Dendritic cell treated with granulocyte-macrophage colony-stimulating factor and Interleukin-4, amounts not matched to agents 40 ng/mL and 50 ng/mL, for 4 days (primary cell): ENCODE measurements at regions not wholly inside any gene's neighbourhood (a gene's known extent, or its start where the extent isn't known, plus 50 kb on each side); places are given as distances from the start of the nearest gene placed in this dataset.

Experiments used
- H3K27ac Mint-ChIP-seq: one replicate; pipeline ENCODE4 v1.8.0; 2022; ENCODE audit warnings: mild to moderate bottlenecking, mixed read lengths
- H3K27me3 Mint-ChIP-seq: one replicate; pipeline ENCODE4 v1.8.0; 2022; ENCODE audit warnings: mild to moderate bottlenecking, mixed read lengths
- H3K36me3 Mint-ChIP-seq: one replicate; pipeline ENCODE4 v1.8.0; 2022; ENCODE audit warnings: low read depth, mixed read lengths
- H3K4me1 Mint-ChIP-seq: one replicate; pipeline ENCODE4 v1.8.0; 2022; ENCODE audit warnings: low read depth, mixed read lengths
- H3K4me3 Mint-ChIP-seq: one replicate; pipeline ENCODE4 v1.8.0; 2022; ENCODE audit warnings: mild to moderate bottlenecking, moderate library complexity, mixed read lengths
- H3K9me3 Mint-ChIP-seq: one replicate; pipeline ENCODE4 v1.8.0; 2022; ENCODE audit warnings: mixed read lengths
- intact Hi-C: fragments of 100-400 bp; cut with micrococcal nuclease; formaldehyde crosslinking; loops from one replicate; pipeline ENCODE4 v1.15.0; 2022

DNA sequence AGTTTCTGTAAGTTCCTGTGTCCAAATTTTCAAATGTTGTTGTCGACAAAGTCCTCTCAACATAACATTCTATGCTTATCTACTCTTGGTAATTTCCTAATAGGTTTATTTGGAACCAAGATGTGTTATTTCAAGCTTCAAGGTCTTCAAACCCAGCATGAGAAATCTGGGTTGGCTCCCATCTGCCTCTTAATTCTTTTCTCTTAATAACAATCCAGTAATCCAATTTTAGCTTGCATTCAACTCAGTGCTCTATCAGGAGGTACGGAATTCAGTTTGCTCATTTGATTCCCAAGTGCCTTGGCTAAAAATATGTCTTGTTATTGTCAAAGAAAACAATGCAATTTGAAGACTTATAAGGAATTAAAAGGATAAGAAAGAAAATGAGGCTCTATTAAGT is 235.5 kb upstream of the MID1 start:
- Mint-ChIP-seq H3K36me3 (no peaks in the 10 kb centered on the region), H3K4me1 (no peaks in the 10 kb centered on the region), H3K9me3 (no peaks in the 10 kb centered on the region), H3K4me3 (no peak overlapping the region), H3K27ac (no peak overlapping the region), H3K27me3 (no peaks in the 10 kb centered on the region)
- intact Hi-C loops: no loop called here

DNA sequence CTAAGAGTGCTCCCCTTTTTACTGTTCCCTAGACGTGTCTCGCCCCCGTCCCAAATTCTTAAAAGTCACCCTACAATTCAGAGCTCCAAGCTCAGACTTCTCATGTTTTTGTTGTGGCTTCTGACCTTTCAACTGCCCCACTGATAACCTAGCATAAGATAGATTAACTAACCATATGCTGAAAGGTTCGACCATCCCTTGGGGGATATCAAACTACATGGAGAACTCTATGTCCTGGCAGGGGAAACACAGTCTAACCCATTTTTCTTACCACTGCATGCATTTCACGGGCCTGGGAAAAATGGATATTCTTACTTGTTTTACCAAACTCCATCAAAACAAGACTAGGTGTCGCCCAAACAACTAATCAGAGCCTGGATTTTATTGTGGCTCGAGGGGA is 236.4 kb upstream of the MID1 start:
- no peaks in the 10 kb centered on the region for H3K4me1 Mint-ChIP-seq
- H3K27ac Mint-ChIP-seq: no peak overlapping the region
- no peaks in the 10 kb centered on the region for H3K36me3 Mint-ChIP-seq
- H3K4me3 Mint-ChIP-seq: no peak overlapping the region
- H3K9me3 Mint-ChIP-seq: no peaks in the 10 kb centered on the region
- no peaks in the 10 kb centered on the region for H3K27me3 Mint-ChIP-seq
- intact Hi-C loops: no loop called here

DNA sequence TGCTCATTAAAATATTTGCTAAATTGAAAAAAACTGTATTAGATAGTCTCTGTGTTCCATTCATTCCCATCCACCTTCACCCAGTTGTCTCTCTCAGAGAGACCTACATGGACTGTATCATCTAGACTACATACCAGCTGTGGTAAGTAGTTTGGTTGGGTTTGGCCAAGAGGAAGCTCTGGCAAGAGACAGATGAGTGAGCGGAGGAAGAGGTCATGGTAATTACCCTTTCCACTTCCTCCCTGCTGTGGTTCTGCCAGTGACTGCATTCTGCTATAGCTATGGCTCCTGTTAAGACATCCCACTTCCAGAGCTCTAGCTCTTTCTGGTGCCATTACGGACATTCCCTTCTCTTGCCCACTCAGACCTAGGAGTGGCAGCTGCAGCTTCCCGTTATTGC is 239.0 kb upstream of the MID1 start:
- no peaks in the 10 kb centered on the region for H3K36me3 Mint-ChIP-seq
- no peaks in the 10 kb centered on the region for H3K4me1 Mint-ChIP-seq
- no peaks in the 10 kb centered on the region for H3K27me3 Mint-ChIP-seq
- H3K4me3 Mint-ChIP-seq: no peak overlapping the region
- H3K9me3 Mint-ChIP-seq: no peaks in the 10 kb centered on the region
- no peak overlapping the region for H3K27ac Mint-ChIP-seq
- intact Hi-C loops: no loop called here

GRCh38 chrX:10875995-10876394 is 235.1 kb upstream of the HCCS start:
- Mint-ChIP-seq H3K27ac (no peak overlapping the region), H3K4me3 (no peak overlapping the region), H3K9me3 (no peaks in the 10 kb centered on the region), H3K27me3 (no peaks in the 10 kb centered on the region), H3K4me1 (no peaks in the 10 kb centered on the region), H3K36me3 (no peaks in the 10 kb centered on the region)
- intact Hi-C loops: no loop called here

DNA sequence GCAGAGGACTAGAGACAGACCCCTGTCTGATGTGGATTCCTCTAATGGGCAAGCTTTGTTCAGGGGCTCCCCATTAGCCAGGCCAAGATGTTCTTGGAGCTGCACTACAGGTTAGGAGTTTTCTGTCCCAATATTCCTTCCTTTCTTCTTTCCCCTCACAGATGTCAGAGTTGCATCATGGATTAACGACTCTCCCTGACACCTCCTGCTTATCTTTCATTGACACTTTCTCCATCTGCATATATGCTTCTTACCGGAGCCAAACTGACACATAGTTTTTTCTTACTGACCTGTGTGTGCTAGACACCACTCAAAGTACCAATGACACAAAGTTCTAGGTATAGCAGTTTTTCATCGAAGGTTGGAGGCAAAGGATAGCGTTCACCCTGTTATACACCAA is 228.6 kb upstream of the HCCS start:
- no peaks in the 10 kb centered on the region for H3K36me3 Mint-ChIP-seq
- no peaks in the 10 kb centered on the region for H3K9me3 Mint-ChIP-seq
- H3K4me1 Mint-ChIP-seq: no peaks in the 10 kb centered on the region
- no peak overlapping the region for H3K27ac Mint-ChIP-seq
- no peaks in the 10 kb centered on the region for H3K27me3 Mint-ChIP-seq
- H3K4me3 Mint-ChIP-seq: no peak overlapping the region
- intact Hi-C loops: no loop called here

GRCh38 chrX:10884246-10884645 is 226.9 kb upstream of the HCCS start:
- Mint-ChIP-seq H3K27ac (no peak overlapping the region), H3K4me3 (no peak overlapping the region), H3K27me3 (no peaks in the 10 kb centered on the region), H3K4me1 (no peaks in the 10 kb centered on the region), H3K9me3 (no peaks in the 10 kb centered on the region), H3K36me3 (no peaks in the 10 kb centered on the region)
- intact Hi-C loops: no loop called here

GRCh38 chrX:10892621-10893225 is 218.4 kb upstream of the HCCS start:
- Mint-ChIP-seq H3K4me3 (no peak overlapping the region), H3K36me3 (no peaks in the 10 kb centered on the region), H3K27ac (no peak overlapping the region), H3K4me1 (no peaks in the 10 kb centered on the region), H3K9me3 (no peaks in the 10 kb centered on the region), H3K27me3 (no peaks in the 10 kb centered on the region)
- intact Hi-C loops: no loop called here

- Mint-ChIP-seq H3K4me3 (no peak overlapping the region), H3K36me3 (no peaks in the 10 kb centered on the region), H3K9me3 (no peaks in the 10 kb centered on the region), H3K27me3 (no peaks in the 10 kb centered on the region), H3K27ac (no peak overlapping the region), H3K4me1 (no peaks in the 10 kb centered on the region)
- intact Hi-C loops: no loop called here
Observed at GRCh38 chrX:10893366-10893765, 217.8 kb upstream of the HCCS start.

DNA sequence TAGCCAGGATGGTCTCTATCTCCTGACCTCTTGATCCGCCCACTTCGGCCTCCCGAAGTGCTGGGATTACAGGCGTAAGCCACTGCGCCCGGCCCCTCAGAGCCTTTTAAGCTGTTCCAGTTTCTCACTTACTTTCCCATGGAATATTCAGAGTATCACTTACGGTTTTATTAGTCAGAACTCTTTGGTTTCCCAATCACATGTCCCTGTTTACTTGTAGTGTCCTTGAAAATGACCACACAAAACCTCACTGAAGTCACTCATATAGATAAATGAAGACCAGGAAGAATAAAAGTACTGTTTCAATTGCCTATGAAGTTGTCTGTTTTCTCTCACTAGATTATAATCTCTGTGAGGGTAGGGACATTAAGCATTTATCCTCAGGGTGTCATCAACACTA is 217.2 kb upstream of the HCCS start:
- no peak overlapping the region for H3K4me3 Mint-ChIP-seq
- no peaks in the 10 kb centered on the region for H3K9me3 Mint-ChIP-seq
- no peaks in the 10 kb centered on the region for H3K27me3 Mint-ChIP-seq
- no peaks in the 10 kb centered on the region for H3K4me1 Mint-ChIP-seq
- H3K36me3 Mint-ChIP-seq: no peaks in the 10 kb centered on the region
- intact Hi-C loops: no loop called here
- no peak overlapping the region for H3K27ac Mint-ChIP-seq

DNA sequence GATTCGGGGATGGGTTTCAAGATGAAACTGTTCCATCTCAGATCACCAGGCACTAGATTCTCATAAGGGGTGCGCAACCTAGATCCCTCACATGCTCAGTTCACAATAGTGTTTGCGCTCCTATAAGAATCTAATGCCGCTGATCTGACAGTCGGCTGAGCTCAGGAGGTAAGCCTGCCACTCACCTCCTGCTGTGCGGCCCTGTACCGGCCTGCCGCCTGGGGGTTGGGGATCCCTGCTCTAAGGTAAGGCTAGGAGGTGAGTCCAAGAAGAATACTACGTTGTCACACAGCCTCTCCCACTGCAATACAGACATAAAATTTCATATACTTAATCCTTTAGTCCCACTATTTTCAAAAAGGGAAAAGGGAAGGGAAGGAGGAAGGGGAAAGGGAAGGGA is 213.4 kb upstream of the HCCS start:
- Mint-ChIP-seq H3K9me3 (no peaks in the 10 kb centered on the region), H3K27me3 (no peaks in the 10 kb centered on the region), H3K4me1 (no peaks in the 10 kb centered on the region), H3K27ac (no peak overlapping the region), H3K4me3 (no peak overlapping the region), H3K36me3 (no peaks in the 10 kb centered on the region)
- intact Hi-C loops: no loop called here

- Mint-ChIP-seq H3K4me1 (no peaks in the 10 kb centered on the region), H3K27me3 (no peaks in the 10 kb centered on the region), H3K36me3 (no peaks in the 10 kb centered on the region), H3K27ac (no peak overlapping the region), H3K4me3 (no peak overlapping the region), H3K9me3 (no peaks in the 10 kb centered on the region)
- intact Hi-C loops: no loop called here
Observed at GRCh38 chrX:10900585-10901289, 210.4 kb upstream of the HCCS start.

DNA sequence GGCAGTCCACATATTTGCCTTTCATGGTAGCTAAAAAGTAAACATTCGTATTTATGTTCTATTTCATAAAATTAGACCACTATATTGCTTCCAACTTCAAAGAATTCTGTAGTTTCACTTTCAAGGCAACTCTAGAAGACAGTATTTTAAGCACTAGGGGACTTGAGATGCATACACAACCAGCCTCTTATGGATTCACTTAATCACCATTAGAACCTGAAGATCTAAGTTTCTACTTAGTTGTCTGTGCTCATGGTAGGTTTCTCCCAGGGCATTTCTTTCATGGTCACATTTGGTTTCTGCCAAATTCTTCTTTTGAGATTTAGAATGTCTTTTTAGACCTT is 209.9 kb upstream of the HCCS start:
- H3K4me1 Mint-ChIP-seq: no peaks in the 10 kb centered on the region
- H3K9me3 Mint-ChIP-seq: no peaks in the 10 kb centered on the region
- H3K27me3 Mint-ChIP-seq: no peaks in the 10 kb centered on the region
- H3K36me3 Mint-ChIP-seq: no peaks in the 10 kb centered on the region
- no peak overlapping the region for H3K4me3 Mint-ChIP-seq
- intact Hi-C loops: no loop called here
- H3K27ac Mint-ChIP-seq: no peak overlapping the region

DNA sequence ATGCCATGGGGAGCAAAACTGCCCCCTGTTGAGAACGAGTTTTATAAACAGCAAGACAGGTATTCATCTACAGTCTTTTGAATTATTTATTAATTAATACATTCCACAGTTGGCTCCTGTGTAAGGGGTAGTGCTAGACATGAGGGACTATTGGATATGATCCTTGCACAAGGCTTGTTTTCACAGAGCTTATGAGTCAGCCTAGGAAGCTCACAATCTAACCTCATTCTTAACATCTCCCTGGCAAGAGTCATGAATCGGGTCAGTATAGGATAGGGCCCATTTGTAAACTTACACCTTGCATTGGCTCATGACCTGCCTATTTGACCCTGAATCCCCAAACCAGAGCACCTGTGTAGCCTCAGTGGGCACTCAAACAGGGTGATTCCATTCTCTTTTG is 209.1 kb upstream of the HCCS start:
- Mint-ChIP-seq H3K9me3 (no peaks in the 10 kb centered on the region), H3K4me1 (no peaks in the 10 kb centered on the region), H3K27ac (no peak overlapping the region), H3K36me3 (no peaks in the 10 kb centered on the region), H3K4me3 (no peak overlapping the region), H3K27me3 (no peaks in the 10 kb centered on the region)
- intact Hi-C loops: no loop called here

DNA sequence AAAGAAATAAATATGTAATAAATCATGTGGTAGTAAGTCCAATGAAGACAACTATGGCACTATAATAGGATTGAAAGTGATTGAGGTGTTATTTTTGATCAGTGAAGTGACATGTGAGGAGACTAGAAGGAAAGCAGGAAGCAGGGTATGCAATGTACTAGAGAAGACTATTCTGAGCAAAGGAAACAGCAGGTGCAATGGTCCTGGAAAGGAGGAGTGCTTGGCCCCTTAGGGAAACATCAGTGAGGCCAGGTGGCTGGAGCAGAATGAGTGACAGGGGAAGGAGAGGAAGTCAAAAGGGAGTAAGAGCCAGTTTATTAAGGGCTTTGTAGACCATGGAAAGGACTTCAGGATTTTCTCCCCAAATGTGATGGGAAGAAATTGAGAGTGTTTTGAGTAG is 207.6 kb upstream of the HCCS start:
- no peak overlapping the region for H3K27ac Mint-ChIP-seq
- no peaks in the 10 kb centered on the region for H3K9me3 Mint-ChIP-seq
- H3K27me3 Mint-ChIP-seq: no peaks in the 10 kb centered on the region
- H3K4me3 Mint-ChIP-seq: no peak overlapping the region
- no peaks in the 10 kb centered on the region for H3K36me3 Mint-ChIP-seq
- no peaks in the 10 kb centered on the region for H3K4me1 Mint-ChIP-seq
- intact Hi-C loops: no loop called here

GRCh38 chrX:10904220-10904619 is 206.9 kb upstream of the HCCS start:
- Mint-ChIP-seq H3K36me3 (no peaks in the 10 kb centered on the region), H3K9me3 (no peaks in the 10 kb centered on the region), H3K27ac (no peak overlapping the region), H3K27me3 (no peaks in the 10 kb centered on the region), H3K4me1 (no peaks in the 10 kb centered on the region), H3K4me3 (no peak overlapping the region)
- intact Hi-C loops: no loop called here
